Cardiac fibroblast (primary cell): ENCODE measurements at regions not wholly inside any gene's neighbourhood (a gene's known extent, or its start where the extent isn't known, plus 50 kb on each side); places are given as distances from the start of the nearest gene placed in this dataset.

Experiments used
- DNase-seq, 2 donors: peaks; one replicate each; pipeline versions ENCODE4 v3.0.0 to v3.0.0-alpha.2; 2010; ENCODE audit warnings: low read depth in 2 of 2
- H3K4me3 ChIP-seq, 2 donors: replicated peaks in 1 of 2; 1 replicate in 1 of 2; 2 replicates in 1 of 2; pipeline ENCODE4 v1.5.1; 2011; ENCODE audit warnings: low read depth in 2 of 2, low read length in 2 of 2, mild to moderate bottlenecking in 2 of 2, moderate library complexity in 1 of 2
- CTCF ChIP-seq: IDR thresholded peaks from one replicate; pipeline ENCODE4 v1.5.1; 2011; ENCODE audit warnings: low read depth, mild to moderate bottlenecking, low read length, inconsistent platforms

- no peak for DNase-seq
- no peak overlapping the region for H3K4me3 ChIP-seq
- TF ChIP-seq CTCF = no peak
Measured at GRCh38 chr12:81949841-81950308, 190.7 kb upstream of the PPFIA2 start.

GRCh38 chr12:81949416-81949815 is 190.3 kb upstream of the PPFIA2 start:
- H3K4me3 ChIP-seq = no peak overlapping the region
- TF ChIP-seq CTCF = no peak
- DNase-seq = no peak

GRCh38 chr12:81944886-81945285 is 185.7 kb upstream of the PPFIA2 start:
- no peak for DNase-seq
- no peak for TF ChIP-seq CTCF
- no peak overlapping the region for H3K4me3 ChIP-seq

DNA sequence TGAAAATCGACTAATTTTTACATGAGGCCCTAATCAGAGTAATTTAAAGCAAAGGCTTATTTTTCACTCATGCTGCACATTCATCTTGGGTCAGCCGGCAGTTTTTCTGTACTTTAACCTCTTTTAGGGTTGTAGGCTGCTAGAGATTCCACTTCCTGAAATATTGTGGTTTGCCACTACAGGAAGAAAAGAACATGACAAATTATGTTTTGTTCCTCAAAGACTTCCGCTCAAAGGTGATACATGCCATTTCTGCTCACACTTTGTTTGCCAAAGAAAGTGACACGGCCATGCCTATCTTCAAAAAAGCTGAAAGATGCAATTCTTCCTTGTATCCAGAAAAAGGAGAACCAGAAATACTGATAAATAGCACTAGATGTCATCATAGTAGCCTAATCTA is 183.4 kb upstream of the PPFIA2 start:
- no peak for DNase-seq
- H3K4me3 ChIP-seq = no peak overlapping the region
- TF ChIP-seq CTCF = no peak

DNA sequence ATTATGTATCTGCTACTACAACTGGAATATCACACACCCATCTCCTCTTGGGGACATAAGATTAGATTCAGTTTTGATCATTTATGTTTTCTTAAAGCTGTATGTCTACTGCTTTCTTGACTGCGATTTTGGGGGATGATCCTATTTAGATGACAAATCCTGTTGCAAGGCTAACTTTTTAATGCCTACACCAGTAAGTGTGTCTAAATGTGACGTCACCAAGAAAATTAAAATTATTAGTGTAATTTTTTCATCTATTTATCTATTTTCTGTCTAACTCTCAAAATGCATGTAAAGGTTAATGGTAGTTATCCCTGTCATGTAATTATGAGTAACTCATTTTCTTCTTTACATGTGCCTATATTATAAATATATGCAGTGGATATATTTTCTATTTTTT is 170.9 kb upstream of the PPFIA2 start:
- no peak overlapping the region for H3K4me3 ChIP-seq
- TF ChIP-seq CTCF = no peak

GRCh38 chr12:81896771-81897170 is 137.6 kb upstream of the PPFIA2 start:
- no peak overlapping the region for H3K4me3 ChIP-seq
- DNase-seq = no peak
- TF ChIP-seq CTCF = no peak

More for the DNA sequence above, 170.9 kb upstream of the PPFIA2 start:
- DNase-seq = no peak

GRCh38 chr12:81888961-81889360 is 129.8 kb upstream of the PPFIA2 start:
- TF ChIP-seq CTCF = no peak
- H3K4me3 ChIP-seq = no peak overlapping the region
- no peak for DNase-seq
